AG10803 (cell line): ENCODE measurements at regions not wholly inside any gene's neighbourhood (a gene's known extent, or its start where the extent isn't known, plus 50 kb on each side); places are given as distances from the start of the nearest gene placed in this dataset.
A peak's percentile ranks its signal among the peaks of the same experiment; 100 is the strongest.
"Not testable (repeated sequence)": the region's sequence is repeated elsewhere in the genome, so short reads cannot be mapped to it uniquely, and the experiment has no call there.

Experiments used
- DNase-seq: peaks from one replicate; pipeline ENCODE4 v3.0.0; 2010; ENCODE audit warnings: low read depth
- H3K4me3 ChIP-seq: 2 replicates; pipeline ENCODE4 v1.5.1; 2011; ENCODE audit warnings: mild to moderate bottlenecking, low read length, control low read depth
- TF ChIP-seq, protein P1 (sequence below): conservative IDR thresholded peaks from 2 replicates; pipeline ENCODE4 v1.5.1; 2011; ENCODE audit warnings: mild to moderate bottlenecking, low read length, control low read depth, inconsistent platforms

DNA sequence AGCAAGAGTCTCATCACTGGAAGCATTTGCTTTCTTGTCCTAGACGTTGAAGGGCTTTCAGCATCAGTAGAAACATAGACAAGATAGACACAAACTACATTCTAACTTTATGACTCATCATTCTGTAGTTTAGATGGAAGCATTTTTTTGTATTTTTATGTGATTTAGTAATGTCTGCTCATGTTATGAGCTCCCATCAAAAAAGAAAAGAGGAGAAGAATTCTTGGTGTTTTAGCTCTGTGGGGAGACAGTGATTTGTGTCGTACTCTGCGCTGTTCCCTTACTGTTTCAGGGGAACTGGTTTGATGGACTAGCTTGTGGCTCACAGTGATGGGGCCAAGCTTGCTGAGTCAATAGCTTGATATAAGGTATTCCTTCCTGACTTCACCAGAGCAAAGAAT is 159.2 kb upstream of the WWC1 start:
- TF ChIP-seq, protein P1, sequence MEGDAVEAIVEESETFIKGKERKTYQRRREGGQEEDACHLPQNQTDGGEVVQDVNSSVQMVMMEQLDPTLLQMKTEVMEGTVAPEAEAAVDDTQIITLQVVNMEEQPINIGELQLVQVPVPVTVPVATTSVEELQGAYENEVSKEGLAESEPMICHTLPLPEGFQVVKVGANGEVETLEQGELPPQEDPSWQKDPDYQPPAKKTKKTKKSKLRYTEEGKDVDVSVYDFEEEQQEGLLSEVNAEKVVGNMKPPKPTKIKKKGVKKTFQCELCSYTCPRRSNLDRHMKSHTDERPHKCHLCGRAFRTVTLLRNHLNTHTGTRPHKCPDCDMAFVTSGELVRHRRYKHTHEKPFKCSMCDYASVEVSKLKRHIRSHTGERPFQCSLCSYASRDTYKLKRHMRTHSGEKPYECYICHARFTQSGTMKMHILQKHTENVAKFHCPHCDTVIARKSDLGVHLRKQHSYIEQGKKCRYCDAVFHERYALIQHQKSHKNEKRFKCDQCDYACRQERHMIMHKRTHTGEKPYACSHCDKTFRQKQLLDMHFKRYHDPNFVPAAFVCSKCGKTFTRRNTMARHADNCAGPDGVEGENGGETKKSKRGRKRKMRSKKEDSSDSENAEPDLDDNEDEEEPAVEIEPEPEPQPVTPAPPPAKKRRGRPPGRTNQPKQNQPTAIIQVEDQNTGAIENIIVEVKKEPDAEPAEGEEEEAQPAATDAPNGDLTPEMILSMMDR: no peak
- peak; percentile 70 for DNase-seq

DNA sequence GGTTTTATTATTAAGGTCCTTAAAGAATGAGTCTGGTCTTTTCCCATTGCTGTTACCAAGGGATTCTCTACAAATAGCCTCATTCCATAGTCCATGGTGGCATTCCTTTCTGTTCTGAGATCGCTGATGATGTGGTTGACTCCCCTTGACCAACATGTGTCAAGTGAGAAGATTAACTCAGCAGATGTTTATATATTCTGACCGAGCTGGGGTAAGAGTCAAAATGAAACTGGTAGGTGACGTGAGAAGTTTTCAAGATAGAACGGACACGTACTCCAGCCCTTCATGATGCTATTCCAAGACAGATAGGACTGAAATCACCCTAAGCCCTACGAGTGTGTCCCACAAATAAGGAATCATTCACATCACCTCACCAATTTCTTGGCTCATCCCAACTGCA is 155.5 kb upstream of the WWC1 start:
- DNase-seq: peak; percentile 8
- TF ChIP-seq, protein P1: no peak
- no peak overlapping the region for H3K4me3 ChIP-seq

More for the DNA sequence above, 159.2 kb upstream of the WWC1 start:
- H3K4me3 ChIP-seq: no peak overlapping the region

GRCh38 chr5:168136340-168136739 is 155.1 kb upstream of the WWC1 start:
- no peak for DNase-seq
- H3K4me3 ChIP-seq: no peak overlapping the region
- TF ChIP-seq, protein P1: no peak

GRCh38 chr5:168137265-168137664 is 154.2 kb upstream of the WWC1 start:
- no peak overlapping the region for H3K4me3 ChIP-seq
- DNase-seq: no peak
- TF ChIP-seq, protein P1: no peak

- no peak for DNase-seq
- TF ChIP-seq, protein P1: no peak
- H3K4me3 ChIP-seq: no peak overlapping the region
Observed at GRCh38 chr5:168140241-168140640, 151.2 kb upstream of the WWC1 start.

DNA sequence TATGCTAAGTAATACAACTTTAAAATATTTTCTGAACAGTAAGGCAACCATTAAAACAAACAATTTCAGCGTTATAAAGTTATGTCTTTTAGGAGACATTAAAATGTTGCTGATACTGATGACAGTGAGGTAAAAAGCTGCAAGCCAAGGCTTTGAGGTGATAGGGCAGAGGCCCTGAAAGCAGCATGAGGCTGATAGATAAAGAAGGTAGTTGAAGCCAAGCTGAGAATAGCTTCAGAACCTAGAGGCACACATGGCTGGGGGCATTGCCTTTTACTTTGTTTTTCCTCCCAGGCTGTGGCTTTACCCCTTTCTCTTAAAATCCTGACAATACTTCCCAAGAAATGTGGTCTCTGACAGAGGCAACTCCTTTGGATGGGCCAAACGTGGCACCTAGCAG is 149.0 kb upstream of the WWC1 start:
- no peak overlapping the region for H3K4me3 ChIP-seq
- no peak for DNase-seq
- TF ChIP-seq, protein P1: no peak

GRCh38 chr5:168143521-168143920 is 147.9 kb upstream of the WWC1 start:
- H3K4me3 ChIP-seq, DNase-seq: not testable (repeated sequence)

GRCh38 chr5:168147106-168147505 is 144.3 kb upstream of the WWC1 start:
- no peak overlapping the region for H3K4me3 ChIP-seq
- TF ChIP-seq, protein P1: no peak
- no peak for DNase-seq
